OCI-M2 (cell line): ENCODE measurements at regions not wholly inside any gene's neighbourhood (a gene's known extent, or its start where the extent isn't known, plus 50 kb on each side); places are given as distances from the start of the nearest gene placed in this dataset.

Experiments
- DNase-seq: peaks from one replicate; lab custom pipeline; 2025; ENCODE audit not compliant: unreplicated experiment; lab: John Stamatoyannopoulos, UW

DNA sequence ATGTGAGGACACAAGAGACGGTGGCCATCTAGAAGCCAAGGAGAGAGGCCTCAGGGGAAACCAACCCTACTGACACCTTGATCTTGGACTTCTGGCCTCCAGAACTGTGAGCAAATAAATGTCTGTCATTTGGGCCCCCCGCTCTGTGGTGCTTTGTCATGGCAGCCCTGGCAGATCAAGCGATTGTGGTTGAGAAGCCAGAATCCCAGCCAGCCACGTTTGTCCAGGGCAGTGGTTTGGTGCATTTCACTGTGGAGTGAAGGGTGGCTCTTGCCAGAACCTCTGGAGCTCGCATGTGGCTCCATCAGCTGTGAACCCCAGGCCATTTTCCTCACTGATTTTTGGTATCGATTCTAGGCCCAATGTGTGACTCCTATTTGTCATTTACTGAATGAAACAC, 404.9 kb downstream of the BCL11B start:
- no peak for DNase-seq

GRCh38 chr14:98867726-98868125, 404.3 kb downstream of the BCL11B start:
- DNase-seq, result no peak

GRCh38 chr14:98868866-98869265, 403.1 kb downstream of the BCL11B start:
- no peak for DNase-seq

DNA sequence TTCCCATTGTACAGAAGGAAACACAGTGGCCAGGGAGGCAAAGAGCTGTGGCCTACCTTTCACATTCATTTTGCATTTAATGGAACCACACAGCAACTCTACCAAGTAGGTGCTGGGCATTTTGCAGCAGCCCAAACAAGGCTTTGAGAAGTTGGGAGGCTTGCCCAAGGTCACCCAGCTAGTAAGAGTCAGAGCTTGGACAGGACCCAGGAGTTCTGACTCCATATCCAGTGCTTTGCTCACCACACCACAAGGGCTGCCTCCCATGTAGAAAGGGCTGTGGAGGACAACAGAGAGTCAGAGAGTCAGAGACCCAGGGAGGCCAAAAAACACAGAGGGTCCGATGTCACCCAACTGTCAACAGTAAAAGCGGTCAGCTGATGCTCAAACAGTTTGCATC, 400.2 kb downstream of the BCL11B start:
- DNase-seq, result no peak

GRCh38 chr14:98877065-98877464, 394.9 kb downstream of the BCL11B start:
- DNase-seq, result no peak

DNA sequence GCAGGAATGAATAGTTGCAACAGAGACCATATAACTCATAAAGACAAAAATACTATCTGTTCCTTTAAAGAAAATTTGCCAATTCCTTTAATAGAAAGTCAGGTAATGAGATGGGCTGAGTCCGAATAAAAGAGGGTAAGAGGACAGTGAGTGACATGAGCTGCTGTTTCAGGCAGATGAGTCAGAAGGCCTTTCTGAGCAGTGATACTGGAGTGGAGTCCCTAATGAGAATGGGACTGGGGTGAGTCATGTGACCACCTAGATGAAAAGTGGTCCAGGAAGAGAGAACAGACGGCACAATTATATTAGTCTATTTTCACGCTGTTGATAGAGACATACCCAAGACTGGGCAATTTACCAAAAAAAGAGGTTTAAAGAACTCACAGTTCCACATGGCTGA, 393.7 kb downstream of the BCL11B start:
- DNase-seq, result no peak

GRCh38 chr14:98886982-98887381, 385.0 kb downstream of the BCL11B start:
- no peak for DNase-seq

- DNase-seq, result no peak
These were observed 383.7 kb downstream of the BCL11B start for GRCh38 chr14:98888281-98888680.

DNA sequence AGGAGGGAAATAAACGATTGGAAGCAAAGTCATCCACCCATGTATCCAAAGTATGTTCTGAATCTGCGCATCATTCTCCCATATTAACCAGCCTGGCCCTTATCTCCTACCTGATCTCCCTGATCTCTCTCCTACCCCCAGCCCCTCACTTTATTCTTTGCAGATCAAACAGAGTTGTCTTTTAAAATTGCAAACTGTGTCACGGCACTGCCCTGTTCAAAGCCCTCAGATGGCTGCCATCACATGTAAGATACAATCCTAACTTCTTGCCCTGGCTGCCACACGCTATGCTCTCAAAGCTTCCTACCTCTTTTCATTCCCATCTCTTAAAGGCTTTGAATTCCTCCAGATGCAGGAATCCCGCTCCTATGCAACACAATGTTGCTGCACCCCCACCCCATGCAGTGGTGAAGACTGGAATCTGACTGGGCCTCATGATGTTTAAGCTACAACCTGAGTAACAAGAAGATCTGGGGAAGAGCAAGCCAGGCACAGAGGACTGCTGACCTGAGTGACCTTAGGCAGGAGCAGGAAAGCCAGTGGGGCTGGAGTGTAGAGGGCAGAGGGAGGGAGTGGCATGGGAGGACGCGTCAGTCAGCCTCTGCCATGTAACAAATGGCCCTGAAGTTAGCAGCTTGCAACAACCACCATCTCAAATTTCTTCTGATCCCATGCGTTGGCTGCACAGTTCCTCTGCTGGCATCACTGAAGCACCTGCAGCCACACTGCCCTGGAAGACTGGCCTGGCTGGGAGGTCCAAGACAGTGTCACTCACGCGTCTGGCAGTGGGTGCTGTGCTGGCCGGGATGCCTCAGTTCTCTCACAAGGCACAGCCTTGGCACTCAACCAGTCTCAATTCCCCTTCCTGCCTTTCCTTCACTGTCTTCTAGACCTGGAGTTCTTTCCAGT, 382.8 kb downstream of the BCL11B start:
- DNase-seq, result no peak

GRCh38 chr14:98889836-98890185, 382.2 kb downstream of the BCL11B start:
- no peak for DNase-seq

- DNase-seq, result no peak
These were observed 381.2 kb downstream of the BCL11B start for GRCh38 chr14:98890556-98891340.

GRCh38 chr14:98893675-98894074, 378.3 kb downstream of the BCL11B start:
- DNase-seq, result no peak

DNA sequence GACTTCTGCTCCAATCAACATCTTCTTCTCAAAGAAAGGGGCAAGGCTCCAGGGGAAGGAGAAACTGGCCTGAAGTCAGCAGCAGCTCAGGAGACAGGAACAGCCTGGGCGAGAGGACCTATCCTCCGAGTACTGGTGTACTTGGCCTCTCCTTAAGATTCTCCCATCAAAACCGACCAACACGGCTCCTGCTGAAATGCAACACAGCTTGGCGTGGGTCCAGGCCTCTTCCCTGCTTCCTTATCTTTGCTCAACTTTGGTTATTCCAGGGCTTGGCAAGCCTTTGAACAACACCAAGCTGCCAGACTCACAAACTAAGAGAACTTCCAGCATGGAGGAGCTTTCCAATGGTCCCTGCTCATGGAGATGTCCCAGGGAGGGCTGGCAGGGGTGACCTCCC, 377.4 kb downstream of the BCL11B start:
- DNase-seq, result no peak

DNA sequence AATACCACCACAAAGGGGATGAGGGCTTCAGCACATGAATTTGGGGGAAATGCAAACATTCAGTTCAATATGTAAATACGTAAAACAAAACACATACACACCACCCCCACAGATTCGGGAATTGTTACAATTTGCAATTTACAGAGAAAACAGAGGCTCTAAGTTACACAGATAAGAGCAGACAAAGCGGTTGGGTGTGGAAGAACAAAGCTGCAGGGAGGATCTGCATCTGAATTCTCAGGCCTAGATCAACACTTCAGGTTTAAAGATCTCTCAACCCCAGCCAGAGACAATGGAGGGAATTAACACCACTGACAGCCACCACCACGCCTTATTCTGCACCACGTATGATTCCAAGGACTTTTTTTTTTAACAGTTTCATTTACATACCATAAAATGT, 375.5 kb downstream of the BCL11B start:
- DNase-seq, result no peak

DNA sequence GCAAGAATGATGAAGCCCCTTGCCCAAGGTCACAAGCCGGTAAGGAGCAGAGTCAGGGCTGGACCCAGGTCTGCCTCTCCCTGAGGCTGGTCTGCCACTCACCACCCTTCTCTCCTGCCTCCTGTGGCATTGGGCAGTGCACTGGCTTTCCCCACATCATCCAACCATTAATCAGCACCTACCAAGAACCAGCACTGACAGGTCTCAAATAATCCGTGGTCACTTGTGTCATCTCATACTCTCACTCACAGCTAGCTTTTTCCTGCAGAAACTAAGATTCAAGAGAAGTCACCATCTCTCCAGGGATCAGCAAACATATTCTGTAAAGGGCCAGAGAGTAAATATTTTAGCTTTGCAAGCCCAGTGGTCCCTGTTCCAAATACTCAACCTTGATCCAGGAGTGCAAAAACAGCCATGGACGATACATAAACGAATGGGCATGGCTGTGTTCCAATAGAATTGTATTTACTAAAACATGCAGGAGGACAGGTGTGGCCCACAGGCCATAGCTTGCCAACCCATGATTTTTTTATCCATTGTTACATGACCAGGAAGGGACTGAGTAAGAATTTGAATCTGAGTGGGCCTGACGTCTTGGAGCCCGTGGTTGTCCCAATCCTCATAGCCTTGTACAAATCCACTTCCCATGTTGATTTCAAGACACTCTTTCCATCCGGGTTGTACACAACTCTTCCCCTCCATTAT, 374.2 kb downstream of the BCL11B start:
- DNase-seq, result no peak

DNA sequence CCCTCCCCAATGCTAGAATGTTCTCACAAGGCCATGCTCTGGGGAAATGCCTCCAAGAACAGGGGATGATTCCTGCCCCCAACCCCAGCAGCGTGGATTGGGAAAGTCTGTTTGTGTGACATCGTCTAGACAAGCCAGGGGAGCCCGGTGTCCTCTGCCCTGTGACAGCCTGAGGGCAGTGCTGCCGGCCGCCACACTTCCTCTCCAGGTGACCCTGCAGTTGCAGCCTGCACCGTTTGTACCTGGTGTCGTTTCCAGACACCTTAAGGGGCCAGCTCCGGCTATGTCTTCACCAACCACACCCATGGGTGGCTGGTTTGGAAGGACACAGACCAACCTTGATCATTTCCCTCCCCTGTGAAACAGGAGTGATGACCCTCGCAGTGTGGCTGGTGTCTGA, 372.6 kb downstream of the BCL11B start:
- DNase-seq, result no peak

GRCh38 chr14:98900236-98900635, 371.8 kb downstream of the BCL11B start:
- DNase-seq, result no peak

- no peak for DNase-seq
These were observed 371.2 kb downstream of the BCL11B start for GRCh38 chr14:98900798-98901197.

DNA sequence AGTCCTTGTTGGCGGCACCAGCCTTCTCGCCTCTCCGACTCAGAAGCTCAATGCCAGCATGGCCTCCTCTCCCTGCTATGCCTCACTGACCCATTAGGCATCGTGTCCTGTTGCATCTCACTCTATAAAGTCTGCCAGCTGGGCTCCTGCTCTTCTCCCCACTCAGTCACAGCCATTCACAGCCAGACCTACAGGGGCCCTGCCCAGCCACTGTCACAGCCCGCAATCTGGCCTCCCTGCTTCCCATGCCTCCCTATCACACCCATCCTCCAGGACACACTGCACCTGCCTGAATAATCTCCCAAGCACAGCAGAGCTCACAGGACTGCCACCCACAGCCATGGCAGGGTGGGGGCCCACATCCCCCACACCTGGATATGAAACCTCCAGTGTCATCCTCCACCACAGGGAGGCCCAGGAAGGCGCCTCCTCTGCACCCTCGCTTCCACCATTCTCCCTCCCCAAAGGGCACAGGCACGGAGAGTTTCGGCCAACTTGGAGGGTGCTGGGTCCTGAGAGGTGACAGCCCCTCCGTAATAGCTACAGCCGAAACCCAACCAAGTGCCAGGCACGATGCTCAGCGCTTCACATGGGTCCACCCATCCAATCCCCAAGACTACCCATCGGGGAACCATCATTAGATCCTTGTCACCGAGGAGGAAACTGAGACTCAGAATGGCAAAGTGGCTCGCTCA, 370.3 kb downstream of the BCL11B start:
- no peak for DNase-seq

GRCh38 chr14:98903371-98903770, 368.6 kb downstream of the BCL11B start:
- DNase-seq, result no peak

DNA sequence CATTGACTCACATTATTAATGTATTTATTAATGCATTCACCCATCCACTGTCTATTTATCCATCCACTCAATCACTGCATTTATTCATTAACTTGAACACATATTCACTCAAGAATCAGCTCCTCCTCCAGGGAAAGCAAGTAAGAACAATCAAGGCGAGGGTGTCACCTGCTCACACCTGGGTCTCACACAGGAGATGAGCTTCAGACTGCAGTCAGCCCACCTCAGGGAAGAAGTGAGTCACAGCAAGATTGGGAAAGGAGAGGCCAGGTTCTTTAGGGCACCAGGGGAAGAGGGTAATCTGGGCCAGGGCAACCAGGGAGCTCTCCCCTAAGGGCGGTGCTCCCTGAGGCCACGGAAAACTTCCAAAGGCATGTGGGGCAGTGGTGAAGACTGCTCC, 367.3 kb downstream of the BCL11B start:
- DNase-seq, result no peak
